ENCODE measurements at regions not wholly inside any gene's neighbourhood (a gene's known extent, or its start where the extent isn't known, plus 50 kb on each side); places are given as distances from the start of the nearest gene placed in this dataset.

GRCh38 chr4:33592701-33593100, 2651.6 kb downstream of the ARAP2 start:
- no peak for TF ChIP-seq CTCF (IDR thresholded peaks at IDR 0.05)
- no peak for TF ChIP-seq POLR2AphosphoS5 (IDR thresholded peaks at IDR 0.05; ENCODE audit: low read depth, low read length)

Data from Panc1 (cell line).